Anterior cingulate cortex (tissue), 58 donors: ENCODE measurements at regions not wholly inside any gene's neighbourhood (a gene's known extent, or its start where the extent isn't known, plus 50 kb on each side); places are given as distances from the start of the nearest gene placed in this dataset.
"Not testable (repeated sequence)": the region's sequence is repeated elsewhere in the genome, so short reads cannot be mapped to it uniquely, and the experiment has no call there.

ENCODE experiments used
- DNase-seq, 58 donors: peaks; one replicate each; lab custom pipeline; 2025; lab: John Stamatoyannopoulos, UW

DNA sequence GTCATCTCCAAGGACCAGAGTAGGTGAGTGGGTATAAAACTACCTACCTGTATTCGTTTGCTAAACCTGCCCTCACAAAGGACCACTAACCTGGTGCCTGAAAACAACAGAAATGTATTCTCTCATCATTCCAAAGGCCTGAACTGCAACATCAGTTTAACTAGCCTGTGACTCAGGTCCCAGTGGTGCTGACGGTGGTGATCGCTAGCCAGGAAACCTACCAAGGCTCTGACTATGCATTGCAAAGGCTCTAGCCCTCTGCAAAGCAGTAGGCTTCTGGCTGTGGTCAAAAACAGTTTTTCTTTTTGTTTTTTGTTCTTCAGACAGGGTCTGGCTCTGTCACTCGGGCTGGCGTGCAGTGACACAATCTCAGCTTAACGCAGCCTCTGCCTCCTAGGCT, 107.5 kb downstream of the NPTX2 start:
- no peak for DNase-seq

DNA sequence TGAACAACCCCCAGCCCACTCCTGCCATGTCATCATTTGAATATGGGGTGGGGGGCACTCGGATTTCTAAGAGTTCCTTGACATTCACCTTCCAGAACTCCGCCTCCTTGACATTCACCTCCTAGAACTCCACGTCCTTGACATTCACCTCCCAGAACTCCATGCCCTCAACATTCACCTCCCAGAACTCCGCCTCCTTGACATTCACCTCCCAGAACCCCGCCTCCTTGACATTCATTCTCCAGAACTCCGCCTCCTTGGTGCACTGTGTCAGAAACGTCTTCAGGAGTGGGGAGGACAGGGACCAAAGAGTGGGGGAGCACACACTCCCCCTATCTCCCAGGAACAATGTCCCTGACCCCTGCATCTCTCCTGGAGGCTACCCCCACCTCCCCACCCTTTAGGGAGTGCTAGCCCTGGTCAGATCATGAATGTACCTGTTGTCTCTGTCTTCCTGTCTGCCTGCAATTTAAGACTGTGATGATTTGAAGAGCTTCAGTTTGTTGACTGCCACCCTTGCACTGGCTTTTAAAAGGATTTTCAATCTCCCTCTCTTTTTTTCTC, 110.1 kb downstream of the NPTX2 start:
- no peak for DNase-seq

DNA sequence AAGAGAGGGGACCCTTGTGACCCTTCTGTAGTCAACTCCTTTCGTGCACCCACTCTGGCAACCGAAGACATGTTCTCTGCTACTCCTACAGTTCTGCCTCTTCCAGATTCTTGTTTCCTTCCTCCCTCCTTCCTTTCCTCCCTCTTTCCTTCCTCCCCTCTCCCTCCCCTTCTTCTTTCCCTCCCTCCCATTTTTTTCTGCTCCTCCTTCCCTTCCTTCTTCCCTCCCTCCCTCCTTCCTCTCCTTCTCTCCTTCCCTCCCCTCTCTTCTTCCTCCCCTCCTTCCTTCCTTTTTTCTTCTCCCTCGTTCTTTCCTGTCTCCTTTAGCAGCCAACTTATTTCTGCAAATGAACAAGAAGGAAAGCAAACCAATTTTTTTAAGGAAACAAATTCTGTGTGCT, 111.5 kb downstream of the NPTX2 start:
- no peak for DNase-seq

DNA sequence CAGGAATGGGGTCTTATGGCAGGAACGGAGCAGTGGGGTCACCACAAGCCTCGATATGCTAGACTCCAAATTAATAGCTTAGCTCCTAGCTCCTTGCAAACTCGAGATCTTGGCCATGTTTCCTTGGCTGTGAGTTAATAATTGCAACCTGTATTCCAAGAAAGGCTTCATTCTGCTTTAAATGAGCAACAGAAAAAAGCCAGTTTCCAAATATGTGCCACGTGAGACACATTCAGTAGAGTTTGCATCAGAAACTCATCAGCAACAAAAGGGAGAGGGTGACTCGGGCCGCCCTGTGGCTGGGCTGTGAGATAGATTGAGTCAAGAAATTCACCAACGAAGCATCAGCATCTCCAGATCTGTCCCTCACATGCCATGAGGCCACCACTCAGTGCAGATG, 112.0 kb downstream of the NPTX2 start:
- DNase-seq = no peak

DNA sequence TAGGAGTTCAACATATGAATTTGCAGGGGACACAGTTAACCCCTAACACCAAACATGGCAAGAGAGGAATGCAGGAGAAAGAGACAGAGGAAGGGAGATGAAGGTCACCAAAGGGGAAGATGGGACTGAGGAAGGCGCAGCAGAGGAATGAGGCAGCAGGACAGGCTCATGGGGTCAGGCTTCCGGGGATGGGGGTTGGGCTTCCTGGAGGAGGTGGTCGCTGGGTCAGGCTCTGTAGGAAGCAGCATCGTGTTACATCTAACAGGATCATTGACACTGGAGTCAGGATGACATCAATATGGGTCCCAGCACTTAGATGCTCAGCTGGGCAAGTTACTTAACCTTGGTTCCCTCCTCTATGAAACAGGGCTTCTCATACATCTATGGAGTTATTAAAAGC, 113.2 kb downstream of the NPTX2 start:
- DNase-seq = no peak

DNA sequence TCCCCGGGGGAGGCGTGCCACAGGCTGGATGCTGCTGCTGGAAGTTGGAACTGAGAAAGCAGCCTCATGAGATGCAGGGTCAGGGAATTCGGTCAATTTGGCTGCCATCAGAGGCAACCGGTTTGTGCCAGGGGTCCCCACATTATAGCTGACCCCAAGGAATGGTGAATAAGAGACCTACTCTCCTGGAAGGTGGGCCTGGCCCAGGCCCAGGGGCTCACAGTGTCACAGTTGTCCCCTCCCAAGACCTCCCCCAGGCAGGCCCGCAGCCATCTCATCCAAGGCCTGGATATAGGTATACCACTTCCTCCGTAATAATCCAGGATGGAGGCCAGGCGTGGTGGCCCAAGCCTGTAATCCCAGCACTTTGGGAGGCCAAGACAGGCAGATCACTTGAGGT, 114.6 kb downstream of the NPTX2 start:
- DNase-seq = no peak

DNA sequence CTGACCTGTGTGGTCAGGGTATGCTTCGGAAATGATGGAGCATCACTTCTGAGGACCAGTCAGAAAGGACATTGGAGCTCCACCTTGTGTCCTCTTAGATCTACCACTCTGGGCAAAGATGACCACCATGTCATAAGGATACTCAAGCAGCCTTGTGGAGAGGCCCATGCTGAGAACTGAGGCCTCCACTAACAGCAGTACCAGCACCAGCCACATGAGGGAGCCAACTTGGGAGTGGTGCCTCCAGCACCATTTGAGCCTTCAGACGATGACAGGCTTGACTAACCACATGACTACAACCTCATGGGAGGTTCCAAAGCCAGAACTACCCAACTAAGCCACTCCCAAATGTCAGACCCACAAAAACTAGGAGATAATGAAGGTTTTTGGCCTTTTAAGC, 116.0 kb downstream of the NPTX2 start:
- no peak for DNase-seq

DNA sequence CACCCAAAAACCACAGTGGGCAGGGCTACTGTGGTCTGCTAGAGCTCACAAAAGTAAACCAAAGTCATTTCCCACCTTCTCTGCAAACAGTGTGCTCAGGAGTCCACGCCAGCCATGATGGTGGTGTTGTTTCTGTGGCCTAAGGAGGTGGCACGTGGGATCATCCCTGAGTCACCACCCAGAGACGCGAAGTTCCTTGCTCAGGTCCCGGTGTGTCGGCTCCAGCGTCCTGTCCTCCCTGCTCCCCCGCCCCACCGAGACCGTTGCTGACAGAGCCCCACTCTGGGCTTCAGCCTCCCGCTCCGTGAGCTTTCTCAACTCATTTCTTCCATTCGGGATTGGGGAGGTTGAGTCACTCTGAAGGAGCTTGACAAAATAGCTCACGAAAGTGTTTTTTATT, 118.7 kb downstream of the NPTX2 start:
- DNase-seq = no peak

DNA sequence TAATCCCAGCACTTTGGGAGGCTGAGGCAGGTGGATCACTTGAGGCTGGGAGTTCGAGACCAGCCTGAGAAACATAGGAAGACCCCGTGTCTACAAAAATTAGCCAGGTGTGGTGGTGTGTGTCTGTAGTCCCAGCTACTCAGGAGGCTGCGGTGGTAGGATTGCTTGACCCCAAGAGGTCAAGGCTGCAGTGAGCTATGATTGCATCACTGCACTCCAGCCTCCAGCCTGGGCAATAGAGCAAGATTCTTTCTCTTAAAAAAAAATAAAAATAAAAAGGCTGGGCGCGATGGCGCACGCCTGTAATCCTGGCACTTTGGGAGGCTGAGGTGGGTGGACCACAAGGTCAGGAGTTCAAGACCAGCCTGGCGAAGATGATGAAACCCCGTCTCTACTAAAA, 119.4 kb downstream of the NPTX2 start:
- not testable (repeated sequence) for DNase-seq

DNA sequence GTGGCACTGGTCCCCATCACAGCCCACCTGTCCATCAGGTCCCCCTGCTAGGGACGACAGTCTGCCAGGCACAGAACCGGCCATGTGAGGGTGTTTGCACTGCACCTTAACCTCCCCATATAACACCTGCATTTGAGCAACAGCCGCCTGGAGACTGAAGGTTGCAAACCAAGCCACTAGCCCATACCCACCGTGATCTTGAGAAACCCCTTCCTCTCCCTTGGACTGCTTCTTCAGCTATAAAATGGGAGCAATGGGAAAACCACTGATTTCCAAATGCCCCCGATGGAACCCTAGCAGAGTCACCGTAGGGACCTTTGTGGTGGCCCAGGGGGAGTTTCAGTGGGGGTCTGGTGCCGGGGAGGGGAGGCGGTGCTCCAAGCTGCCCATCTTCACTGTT, 120.1 kb downstream of the NPTX2 start:
- DNase-seq = no peak

DNA sequence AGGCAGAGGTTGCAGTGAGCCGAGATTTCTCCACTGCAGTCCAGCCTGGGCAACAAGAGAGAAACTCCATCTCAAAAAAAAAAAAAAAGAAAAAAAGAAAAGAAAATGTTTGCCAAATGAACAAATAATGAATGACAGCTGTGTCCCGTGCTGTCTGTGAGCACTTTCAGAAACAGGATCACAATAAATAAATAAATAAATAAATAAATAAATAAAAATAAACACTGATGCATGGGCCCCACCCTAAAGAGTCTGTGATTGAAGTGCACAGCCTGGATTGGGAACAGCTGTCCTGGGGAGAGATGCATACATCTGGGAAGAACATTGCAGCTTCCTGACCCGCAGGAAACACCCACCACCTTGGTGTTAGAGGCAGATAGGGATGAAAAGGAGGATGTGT, 123.6 kb downstream of the NPTX2 start:
- DNase-seq = no peak

DNA sequence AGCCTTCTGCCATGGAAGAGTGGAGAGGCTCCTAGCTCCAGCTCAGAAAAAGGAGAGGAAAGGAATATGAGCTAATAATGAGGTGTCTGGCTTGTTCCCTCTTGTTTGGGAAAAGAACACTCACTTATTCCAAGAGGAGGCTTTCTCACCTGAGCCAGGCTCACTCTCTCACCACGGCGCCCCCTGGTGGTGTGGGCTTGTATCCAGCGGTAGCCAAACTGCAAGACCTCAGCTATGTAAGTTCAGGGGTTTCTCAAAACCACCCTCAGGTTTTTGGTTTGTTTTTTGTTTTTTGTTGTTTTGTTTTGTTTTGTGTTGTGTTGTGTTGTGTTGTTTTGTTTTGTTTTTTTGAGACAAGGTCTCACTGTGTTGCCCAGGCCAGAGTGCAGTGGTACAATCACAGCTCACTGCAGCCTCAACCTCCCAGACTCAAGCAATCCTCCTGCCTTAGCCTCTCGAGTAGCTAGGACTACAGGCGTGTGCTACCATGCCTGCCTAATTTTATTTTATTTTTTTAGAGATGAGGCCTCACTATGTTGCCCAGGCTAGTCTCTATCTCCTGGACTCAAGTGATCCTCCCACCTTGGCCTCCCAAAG, 124.0 kb downstream of the TMEM130 start:
- DNase-seq = peak in 32 of 58 donors; percentile 0 to 76 (median 16)

DNA sequence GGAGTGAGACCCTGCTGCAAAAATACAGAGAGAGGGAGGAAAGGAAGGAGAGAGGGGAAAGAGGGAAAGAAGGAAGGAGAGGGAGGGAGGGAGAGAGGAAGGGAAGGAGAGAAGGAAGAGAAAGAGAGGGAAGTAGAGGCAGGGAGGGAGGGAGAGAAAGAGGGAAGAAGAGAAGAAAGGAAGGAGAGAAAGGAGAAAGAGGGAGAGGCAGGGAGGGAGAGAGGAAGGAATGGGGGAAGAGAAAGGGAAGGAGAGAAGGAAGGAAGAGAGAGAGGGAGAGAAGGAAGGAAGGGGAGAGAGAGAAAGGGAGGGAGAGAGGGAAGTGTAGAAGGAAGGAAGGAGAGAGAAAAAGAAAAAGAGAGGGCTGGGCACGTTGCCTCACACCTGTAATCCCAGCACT, 121.7 kb downstream of the TMEM130 start:
- DNase-seq = no peak

DNA sequence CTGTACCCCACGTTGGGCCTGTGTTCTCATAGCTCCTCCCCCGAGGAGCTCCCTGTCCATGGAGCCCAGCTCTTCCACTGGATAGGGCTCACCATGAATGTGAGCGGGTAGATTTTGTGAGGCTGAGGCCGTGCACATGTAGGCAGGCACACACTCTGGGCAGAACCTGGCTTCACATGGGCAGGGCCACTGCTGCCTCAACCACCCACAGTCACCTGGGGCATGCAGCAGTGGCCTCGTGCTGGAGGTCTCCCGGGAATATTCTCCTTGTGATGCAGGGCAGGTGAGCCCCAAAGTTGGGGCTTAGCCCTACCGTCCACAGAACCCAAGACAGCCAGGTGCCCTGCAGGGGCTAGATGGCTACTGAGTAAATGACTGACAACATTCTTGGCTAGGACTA, 116.6 kb downstream of the TMEM130 start:
- no peak for DNase-seq

DNA sequence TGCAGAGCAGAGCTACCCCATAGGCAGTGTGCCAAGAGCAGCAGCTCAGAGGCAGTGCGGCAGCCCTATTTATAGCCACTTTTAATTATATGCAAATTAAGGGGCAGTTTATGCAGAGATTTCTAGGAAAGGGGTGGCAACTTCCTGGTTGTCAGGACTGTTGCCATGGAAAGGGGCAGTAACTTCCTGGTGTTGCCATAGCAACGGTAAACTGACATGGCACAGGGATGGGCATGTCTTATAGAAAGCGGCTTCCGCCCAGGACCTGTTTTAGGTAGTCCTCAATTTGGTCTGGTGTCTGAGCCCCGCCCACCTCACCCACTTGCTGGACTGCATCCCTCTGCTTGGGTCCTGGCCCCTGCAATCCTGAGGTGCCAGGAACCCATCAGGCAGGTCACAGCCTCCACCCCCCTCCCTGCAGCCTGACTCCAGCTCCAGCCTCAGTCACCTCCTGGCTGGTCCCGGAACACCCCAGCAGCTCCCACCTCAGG, 115.8 kb downstream of the TMEM130 start:
- peak in 41 of 58 donors; percentile 5 to 77 (median 26) for DNase-seq

DNA sequence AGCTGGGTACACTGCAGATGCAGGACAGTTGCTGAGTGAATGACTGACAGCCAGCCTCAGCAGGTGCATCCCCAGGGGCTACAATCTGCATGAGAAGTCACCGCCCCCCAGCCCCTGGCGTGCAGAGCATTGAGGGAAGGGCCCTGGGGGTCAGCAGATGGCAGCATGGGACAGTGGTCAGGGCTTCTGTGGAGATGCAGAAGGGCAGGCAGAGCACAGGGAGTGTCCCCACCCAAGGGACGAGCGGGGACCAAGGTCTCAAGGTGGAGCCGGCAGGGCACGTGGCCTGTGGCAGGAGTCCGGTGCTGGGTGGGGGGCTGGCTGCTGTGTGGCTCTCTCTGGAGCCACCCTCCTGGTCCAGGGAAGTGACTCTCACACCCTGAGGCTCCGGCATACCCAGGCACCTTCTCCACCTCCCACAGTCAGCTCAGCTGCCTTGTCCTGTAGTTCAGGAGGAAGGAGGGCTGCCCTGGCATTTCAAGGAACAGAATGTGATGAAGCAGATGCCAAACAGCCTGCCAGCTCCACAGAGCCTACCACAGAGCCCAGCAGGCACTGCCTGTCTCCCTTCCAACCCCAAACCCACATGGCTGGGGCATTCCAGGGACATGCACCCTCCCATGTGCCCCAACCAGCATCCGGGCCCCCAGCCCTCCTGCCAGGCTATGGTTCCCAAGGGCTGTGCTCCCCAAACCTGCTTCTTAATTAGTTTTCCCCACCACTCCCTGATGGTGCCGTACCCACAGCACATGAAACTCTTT, 114.5 kb downstream of the TMEM130 start:
- no peak for DNase-seq

DNA sequence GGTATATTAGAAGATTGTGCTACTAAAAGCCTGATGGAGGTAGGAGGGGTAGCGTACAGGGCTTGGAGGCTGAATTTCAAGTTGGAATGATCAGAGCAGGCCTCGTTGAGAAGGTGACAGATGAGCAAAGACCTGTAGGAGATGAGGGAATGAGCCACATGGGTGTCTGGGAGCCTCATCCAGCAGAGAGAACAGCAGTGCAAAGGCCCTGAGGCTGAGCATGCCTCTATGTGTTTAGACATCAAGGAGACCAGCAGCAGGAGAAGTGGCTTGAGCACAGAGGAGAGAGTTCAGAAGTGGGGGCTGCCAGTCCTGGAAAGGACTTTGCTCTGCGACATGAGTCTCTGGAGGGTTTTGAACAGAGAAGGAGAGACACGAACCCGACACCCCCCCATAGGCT, 111.7 kb downstream of the TMEM130 start:
- DNase-seq = no peak

DNA sequence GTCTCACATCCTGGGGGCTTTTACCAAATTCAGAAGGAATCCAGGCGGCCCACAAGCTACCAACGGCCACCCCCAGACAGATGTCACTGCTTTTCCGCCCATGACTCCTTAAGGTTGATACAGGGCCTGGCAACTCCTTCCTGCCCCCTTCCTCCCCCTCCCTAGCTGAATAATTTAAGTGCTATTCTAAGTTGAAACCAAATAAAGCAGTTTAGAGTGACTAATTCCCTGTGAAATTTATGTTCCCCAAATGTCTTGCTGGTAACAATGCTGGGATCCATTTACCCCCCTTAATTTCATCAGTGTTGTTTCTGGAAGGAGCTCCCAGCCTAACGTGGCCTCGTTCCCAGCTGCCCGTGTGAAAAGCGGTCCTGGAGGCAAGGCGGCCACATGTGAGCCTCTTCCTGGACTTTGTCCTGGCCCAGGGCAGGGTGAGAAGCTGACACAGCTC, 109.6 kb downstream of the TMEM130 start:
- DNase-seq = peak in 13 of 58 donors; percentile 5 to 34 (median 22)

DNA sequence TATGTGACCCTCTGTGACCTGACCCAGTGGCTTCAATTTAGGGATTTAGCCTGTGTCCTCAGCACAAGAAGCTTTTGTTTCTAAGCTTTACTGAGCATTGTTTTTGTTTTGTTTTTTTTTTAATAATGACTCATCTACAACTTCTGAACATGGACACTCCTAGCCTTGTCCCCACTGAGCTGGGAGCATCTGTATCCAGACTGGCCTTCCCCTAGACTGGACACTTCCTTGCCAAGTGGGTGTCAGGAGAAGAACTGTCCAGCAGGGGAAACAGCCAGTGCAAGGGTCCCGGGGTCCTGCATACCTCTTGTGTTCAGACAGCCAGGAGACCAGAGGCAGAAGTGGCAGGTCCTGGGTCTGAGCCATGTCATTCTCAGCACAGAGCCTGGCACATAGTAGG, 108.6 kb downstream of the TMEM130 start:
- no peak for DNase-seq

DNA sequence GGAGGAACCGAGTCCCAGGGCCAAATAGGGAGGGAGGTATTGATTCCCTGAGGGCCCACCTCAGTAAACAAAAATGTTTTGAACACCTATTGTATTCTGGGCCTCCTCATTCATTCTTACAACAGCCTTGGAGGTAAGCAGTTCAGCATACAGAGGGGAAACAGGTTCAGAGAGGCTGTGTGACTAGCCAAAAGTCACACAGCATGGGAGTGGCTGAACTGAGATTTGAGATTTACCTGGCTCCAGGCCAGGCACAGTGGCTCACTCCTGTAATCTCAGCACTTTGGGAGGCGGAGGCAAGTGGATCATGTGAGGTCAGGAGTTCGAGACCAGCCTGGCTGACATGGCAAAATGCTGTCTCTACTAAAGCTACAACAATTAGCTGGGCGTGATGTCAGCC, 107.2 kb downstream of the TMEM130 start:
- DNase-seq = no peak

DNA sequence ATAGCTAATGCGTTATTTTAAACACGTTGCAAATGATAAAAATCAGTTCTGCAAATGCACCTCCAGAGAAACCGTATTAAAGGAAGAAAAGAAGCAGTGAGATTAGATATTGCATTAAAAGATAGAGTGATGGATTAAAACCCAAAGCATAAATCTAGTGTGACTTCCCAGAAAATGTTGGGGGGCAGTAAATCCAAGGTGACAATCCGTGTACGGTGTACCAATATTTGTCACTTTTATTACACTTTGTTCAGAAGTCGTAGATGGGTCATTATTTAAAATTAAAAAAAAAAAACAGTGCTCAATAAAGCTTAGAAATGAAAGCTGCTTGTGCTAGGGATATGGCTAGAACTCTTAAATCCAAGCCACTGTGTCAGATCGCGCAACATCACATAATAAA, 106.4 kb downstream of the TMEM130 start:
- no peak for DNase-seq

DNA sequence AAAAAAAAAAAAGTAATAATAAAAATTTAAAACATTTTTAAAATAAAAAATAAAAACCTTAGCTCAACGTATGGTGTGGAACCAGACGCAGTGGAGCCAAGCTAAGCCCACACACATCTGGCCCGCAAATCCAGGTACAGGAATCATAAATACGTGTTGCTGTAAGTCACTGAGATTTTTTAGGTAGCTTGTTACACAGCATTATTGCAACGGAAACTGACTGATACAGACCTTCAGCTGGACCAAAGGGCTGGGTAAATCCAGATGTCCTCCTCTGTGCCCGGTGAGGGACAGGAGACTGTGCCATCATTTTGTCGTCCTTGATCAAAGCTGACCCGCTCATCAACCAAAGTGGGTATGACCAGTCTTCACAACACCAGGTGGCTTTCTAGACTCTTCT, 104.9 kb downstream of the TMEM130 start:
- DNase-seq = no peak
